NCI-H774 (cell line): ENCODE measurements at regions not wholly inside any gene's neighbourhood (a gene's known extent, or its start where the extent isn't known, plus 50 kb on each side); places are given as distances from the start of the nearest gene placed in this dataset.

Experiments used
- DNase-seq: peaks from one replicate; lab custom pipeline; 2025; lab: John Stamatoyannopoulos, UW

DNA sequence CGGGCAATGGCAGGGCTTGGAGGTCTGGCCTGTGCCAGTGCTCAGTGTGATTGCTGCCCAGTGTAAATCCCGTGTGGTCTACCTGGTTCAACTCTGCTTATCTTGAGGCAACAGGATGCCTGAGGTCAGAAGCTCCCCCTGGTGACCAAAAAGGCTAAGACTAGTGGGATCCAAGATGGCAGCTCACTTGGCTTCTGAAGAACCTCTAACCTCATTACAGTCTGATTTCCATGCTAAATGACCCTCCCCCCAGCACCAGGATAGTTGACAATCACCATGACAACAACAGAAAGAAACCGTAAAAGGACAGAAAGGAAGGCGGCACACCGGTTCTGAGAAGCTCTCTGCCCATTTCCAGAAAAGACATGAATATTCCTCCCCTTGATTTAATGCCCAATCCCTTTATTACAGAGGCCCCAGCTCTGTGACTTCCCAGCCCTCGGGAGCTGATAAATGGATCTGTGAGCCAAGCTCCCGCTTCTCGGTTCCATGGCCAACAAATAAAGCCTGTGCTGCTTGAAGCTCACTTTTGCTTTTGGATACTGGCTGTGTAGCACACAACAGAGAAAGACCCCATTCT, 398.4 kb downstream of the CTTN start:
- no peak for DNase-seq

DNA sequence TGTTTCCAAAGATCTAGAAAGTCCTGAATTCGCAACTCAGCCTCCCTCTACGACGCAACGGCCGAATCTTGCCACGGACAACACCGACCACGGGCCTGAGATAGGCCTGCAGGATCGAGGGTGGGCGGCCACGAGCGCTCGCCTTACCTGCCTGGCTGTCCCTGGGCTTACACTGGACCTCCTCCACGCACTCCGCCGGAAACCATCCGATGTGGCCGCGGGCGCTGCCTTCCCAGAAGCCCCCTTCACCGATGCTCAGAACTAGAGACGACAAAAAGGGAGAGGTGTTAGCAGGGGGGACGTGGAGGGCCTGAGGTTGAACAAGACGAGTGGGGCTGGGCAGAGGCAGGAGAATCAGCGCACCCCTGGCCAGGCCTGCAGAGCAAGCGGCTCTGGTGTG, 400.0 kb downstream of the CTTN start:
- DNase-seq: no peak

DNA sequence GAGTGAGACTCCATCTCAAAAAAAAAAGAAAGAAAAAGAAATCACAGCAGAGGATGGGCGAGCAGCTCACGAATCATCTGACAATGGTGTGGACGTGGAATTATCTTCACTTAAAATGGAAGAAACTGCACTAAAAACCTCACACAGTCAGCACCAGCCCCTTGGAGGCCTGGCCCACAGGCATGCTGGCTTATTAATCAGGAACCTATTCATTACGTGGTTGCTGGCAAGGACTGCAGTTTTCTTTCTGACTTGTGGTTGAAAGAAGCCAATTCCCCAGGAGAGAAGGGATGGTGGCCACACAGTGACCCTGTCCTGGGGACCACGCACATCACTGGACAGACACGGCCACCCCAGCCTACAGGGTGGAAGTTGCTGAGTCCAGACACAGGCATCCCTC, 401.1 kb downstream of the CTTN start:
- DNase-seq: no peak

DNA sequence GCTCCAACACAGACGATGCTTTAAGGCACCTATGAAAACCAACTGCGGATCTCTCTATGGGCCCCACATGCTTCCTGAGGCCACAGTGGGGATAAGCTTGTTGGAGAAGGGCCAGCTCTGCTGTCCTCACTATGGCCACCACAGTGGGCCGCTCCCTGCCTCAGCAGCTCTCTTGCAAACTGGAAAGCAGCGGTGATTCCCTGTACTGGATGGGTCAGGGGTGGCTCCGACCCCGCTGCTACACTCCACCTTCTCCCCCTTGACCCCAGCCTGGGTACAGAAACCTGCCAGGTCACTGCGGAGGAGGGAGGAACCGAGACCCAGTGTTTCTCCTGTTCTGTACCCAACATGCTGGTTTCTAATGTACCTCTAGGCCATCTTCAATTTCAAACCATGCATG, 403.9 kb downstream of the CTTN start:
- no peak for DNase-seq

DNA sequence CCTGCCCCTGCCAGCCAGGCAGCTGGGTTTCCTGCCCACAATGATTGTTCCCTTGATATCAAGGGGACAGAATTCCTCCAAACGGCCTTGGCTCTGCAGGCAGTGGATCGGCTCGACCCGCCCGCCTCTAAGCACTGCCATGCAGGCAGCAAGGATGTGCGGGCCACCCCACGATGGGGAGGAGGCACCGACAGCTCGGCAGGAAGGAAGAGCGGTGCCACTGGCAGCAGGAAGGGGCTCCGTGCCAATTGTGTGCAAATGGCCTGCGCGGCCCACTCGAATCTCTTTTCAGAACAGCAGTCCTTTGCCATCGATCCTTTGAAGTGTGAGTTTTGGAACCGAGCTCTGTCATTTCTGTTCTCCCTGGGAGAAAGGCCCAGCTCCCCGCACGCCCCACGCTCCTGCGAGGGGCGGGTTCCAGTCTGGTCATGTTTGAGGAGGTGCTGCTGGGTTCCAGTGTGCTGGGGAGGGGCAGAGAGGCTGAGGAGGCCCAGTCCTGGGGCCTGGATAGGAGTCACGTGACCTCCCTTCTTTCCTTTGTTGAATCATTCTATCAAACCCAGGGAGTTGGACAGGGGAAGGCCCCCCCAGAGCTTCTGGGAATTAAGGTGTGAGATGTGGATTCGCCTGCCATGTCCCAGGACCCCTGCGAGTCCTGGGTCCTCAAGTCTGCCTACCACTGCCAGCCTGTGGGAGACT, 406.0 kb downstream of the CTTN start:
- DNase-seq: no peak

DNA sequence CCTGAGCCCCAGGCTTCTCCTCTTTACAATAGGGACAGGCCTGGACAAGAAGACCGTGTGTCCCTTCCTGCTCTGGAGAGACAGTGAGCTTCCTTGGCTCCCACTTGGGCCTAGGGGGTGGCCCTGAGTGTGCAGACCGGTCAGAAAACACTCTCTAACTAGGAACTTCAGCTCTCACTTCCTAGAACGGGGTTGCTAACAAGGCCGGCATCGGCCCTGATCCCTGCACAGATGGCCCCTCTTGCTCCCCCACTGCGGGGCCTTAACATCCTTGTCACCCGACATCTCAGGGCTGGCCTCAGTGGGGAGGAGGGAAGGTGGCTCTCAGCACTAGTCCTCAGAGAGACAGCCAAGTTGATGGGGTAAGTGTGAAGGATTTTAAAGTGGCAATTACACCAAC, 406.9 kb downstream of the CTTN start:
- DNase-seq: no peak

DNA sequence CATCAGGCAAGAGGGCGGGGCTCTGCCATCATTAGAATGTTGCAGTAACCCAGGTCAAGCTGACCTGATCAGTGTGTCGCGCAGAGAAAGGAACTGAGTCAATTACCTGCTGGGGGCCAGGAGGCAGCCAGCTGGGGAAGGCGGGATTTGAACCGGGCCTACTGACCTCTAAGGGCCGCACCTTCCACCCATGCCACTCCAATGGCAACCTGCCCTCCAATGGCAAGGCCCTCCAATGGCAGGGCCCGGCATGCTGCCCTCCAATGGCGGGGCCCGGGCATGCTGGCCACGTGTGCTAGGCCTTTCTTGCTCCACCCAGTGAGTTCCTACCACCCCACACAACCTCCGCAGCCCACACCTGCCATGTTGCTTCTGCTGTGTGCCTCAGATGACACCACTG, 407.6 kb downstream of the CTTN start:
- DNase-seq: no peak

DNA sequence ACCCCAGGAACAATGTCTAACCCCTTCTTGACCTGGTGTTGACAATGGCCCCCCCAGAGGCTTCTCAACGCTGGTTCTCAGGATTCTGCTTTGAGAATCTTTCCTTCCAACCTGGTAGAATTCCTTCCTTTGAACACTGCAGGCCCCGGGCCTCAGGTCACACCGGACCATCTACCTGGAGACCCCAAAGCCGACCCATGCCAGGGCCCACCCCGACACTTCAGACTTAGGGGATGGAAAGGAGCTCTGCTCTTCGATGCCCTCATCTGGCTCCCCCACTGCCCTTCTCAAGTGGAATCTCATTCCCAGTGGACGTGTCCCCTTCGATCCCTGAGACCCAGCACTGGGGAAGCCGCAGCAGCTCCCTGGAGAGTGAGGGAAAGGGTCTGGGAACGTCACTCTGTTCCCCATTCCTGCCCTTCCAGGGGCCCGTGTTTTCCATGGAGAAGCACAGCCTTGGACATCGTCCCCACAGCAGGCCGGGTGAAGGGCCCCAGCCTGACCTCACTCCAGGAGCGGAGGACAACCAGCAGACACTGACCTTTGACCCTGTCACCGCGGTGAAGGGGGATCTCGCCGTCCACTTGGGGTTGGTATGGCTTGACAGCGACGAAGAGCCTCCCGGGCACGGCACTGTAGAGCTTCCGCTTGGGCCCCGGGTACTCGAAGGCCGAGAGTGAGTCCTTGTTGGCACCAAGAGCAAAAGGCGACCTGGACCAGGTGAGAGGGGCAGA, 408.3 kb downstream of the CTTN start:
- no peak for DNase-seq

DNA sequence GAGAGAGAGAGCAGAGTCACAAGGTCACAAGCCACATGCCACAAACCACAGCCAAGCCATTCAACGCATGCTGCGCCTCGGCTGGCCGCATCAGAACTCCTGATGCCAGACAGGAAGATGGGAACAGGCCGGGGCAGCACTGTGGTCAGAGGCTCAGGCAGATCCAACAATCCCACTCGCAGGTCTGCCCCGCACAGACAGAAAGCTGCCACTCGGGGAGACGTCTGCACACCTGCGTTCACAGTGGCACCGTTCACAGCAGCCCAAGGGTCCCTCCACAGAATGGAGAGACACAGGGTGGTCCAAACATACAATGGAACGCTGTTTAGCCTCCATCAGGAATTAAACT, 408.8 kb downstream of the CTTN start:
- DNase-seq: no peak

DNA sequence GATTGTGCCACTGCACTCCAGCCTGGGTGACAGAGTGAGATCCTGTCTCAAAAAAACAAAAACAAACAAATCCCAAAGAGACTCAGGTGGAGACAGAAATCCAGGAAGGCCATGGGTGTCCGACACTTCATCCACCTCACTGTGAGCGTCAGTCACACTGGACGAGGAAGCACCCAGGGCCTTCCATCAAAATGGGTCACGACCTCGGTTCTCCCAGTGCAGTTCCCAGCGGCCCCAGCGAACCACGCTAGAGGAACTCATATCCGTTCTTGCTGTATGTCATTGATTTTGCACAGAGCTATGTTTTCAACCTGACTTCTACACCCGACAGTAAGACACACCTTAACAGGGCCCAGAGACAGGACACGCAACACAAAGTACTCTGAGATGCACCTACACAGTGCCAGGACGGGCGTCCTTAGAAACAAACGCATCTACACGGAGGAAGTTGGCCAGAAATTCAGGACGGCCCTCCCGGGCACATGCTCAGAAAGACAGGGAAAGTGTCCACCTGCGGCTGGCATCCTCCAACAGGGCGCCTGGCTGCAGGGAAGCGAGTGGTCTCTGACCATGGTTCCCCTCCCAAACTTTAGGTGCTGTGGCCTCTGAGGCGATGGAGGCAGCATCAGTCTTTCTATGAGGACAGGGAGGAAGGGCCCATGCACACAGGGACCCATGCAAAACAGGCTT, 410.5 kb downstream of the CTTN start:
- no peak for DNase-seq

DNA sequence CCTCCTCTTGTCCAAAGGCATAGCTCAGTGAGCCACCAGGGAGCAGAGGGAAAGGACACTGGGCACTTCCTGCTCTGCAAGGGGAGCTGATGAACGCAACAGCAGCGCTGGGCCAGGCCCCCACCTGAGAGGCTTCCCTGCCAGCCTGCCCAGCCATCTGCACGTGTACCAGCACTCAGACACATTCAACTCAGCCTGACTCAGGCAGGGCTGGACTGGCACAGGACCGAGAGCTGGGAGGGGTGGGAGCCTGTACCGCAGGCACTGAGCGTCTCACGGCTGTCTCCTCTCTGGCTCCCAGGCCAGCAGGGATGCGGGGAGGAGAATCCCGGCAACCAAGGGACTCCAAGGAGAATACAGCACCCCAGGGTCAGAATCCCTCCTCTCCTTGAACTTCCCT, 411.8 kb downstream of the CTTN start:
- DNase-seq: no peak

DNA sequence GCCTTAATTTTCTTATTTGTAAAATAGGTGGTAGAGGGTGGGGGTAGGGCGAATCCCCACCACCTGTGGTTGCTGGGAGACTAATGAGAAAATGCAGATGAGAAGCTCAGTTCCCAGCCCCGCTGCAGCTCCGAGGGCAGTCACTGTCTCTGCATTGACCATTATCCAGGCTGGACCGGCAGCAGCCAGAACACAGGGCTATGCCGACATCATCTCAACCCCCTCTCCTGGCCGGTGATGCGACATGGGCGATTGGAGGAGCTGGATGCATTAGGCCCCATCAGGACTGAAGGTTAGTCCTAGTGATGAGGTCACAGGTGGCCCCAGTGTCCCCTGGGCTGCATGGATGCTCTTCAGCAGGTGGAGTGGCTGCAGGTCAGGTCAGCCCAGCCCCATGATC, 412.4 kb downstream of the CTTN start:
- DNase-seq: no peak

DNA sequence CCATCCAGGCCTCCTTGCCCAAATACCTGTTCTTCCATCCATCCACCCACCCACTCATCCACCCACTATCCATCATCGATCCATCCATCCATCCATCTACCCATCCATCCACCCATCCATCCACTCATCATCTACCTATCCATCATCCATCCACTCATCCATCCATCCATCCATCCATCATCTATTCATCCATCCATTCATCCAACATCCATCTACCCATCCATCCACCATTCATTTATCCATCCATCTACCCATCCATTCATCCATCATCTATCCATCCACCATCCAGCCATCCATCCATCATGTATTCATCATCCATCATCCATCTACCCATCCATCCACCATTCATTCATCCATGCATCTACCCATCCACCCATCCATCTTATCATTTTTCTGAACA, 413.2 kb downstream of the CTTN start:
- no peak for DNase-seq

DNA sequence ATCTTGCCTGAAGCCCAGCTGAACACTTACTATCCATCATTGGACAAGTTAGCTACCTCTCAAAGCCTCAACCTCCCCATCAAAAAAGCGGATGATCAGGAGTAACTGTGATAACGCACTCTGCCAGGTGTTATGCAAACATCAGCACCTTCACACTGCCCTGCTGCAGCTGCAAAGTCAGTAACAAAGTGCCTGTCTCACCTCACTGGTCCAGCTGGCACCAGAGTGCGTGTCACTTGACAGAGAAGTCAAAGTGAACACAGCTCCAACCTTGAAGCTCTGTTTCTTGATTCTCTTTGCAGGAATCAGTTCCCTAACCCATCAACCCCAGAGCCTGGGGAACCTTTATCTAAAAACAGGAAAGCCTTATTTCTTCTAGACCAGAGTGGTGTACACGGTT, 413.6 kb downstream of the CTTN start:
- no peak for DNase-seq

DNA sequence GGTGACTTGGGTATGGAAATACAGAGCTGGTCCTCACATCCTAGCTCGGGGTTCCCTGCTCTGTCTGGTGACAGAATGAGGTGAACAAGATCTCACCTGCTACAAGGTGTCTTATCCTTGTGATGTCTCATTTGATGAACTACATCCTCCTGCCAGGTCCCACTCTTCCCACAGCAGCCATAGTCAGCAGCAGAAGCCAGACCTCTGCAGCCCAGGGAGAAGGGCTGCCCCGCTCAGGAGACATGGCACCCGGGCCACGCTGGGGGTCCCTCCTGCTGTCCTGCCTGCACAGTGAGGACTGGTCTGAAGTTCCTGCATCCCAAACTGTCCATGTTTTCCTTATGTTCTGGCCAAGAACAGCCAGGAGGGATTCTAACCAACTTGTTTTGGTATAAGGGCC, 414.1 kb downstream of the CTTN start:
- DNase-seq: no peak

DNA sequence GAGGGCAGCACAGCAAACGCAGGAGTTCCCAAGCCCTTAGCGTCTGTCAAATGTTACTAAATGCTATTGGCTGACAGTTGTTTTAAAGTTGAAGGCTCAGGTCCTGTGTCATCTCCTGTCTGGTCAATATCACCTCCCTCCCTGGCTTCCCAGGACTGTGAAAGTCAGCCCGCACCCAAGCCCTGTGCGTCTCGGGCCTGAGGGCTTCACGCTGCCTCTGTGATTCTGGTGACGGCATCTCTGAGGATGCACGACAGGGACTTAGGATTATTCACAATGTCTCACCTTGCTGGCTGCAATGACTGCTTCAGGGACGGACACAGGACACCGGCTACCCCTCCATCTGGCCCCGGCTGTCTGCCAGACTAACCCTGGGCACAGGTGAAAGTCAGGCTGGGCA, 415.3 kb downstream of the CTTN start:
- no peak for DNase-seq

DNA sequence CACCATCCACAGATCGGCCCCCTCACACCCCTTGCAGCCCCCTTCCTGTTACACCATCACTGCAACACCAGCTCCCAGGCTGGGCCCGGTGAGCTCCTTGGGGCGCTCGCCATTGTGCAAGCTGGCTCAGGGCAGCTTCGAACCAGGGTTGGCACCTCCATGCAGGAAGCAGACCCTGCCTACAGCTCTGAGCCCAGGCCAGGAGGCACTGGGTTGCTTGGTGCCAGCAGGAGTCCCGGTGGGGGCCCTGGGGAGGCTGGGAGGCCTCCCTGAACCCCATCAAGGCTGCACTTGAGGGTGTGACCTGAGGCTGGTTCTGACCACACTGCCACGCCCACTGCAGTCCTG, 417.1 kb downstream of the CTTN start:
- DNase-seq: no peak

DNA sequence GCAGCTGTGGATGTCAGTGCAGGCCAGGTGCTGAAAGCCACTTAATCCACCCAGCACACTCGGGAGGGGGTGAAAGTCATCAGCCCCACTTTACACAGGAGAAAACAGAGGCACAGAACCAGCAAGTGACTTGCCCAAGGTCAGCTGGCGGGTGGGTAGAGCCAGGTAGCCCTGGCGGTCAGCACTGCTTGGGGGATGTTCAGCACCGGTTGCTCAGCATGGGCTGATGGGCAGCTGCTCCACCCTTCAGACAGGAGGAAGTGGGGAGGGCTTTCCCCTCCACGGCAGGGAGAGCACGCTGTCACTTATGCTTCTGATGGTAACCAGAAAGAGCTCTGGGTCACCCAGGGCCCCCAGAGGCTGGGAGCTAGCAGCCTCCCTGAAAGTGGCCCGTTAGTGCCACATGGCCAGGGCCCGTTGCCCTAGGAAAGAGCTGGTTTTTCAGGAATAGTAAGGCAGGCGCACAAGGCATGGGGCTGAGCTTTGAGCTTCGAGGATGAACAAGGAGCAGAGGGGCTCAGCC, 417.9 kb downstream of the CTTN start:
- DNase-seq: no peak

DNA sequence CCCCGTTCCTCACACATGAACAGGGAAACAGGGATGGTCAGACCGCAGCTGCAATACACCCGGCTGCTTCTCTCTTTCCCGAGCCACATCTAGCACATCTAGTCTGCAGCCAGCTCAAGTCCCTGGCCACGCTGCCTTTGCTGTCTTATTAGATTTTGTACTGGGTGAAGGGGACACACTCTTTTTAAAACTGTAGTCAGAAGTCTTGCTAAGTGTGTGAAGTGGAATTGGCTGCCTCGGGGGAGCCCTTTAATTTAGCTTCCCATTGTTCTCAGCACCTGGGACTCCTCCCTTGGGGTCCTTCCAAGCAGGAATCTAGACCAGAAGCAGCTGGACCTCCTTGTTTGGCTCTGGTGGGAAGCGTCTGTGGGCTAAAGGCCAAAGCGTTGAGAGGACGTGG, 420.0 kb downstream of the CTTN start:
- no peak for DNase-seq

DNA sequence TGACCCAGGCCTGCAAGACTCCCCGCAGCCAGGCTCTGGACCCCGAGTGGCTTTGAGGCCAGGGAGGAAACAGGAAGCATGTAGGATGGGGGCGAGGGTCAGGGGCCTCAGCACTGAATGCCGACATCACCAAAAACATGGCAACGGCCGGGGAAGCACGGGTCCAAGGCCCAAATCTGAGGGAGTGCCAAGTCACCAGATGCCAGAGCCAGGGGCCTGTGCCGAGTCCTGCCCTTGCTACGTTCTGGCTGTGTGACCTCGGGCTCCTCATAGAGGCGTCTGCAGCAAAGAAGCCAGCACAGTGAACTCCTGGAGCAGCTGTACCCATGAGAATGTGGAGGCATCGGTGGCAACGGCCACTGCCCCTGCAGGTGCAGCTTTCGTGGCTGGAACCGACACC, 420.7 kb downstream of the CTTN start:
- DNase-seq: no peak

DNA sequence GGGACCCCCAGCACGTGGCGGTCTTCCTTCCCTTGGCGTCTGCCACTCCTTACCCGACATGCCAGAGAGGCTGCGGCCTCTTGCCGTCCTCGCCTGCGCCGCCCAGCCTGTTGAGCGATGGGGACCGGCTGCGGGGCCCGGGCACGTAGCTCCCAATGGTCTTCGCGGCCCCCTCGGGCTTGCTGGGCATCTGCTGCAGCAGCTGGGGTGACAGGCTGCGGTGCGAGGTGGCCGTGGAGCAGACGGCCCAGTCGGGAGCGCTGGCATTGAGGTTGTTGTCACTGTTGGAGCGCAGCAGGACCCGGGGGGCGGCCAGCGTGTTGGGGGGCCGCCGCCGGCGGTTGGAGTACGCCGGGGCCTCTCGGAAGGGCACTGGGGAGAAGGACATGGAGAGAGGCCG, 422.0 kb downstream of the CTTN start:
- DNase-seq: no peak

DNA sequence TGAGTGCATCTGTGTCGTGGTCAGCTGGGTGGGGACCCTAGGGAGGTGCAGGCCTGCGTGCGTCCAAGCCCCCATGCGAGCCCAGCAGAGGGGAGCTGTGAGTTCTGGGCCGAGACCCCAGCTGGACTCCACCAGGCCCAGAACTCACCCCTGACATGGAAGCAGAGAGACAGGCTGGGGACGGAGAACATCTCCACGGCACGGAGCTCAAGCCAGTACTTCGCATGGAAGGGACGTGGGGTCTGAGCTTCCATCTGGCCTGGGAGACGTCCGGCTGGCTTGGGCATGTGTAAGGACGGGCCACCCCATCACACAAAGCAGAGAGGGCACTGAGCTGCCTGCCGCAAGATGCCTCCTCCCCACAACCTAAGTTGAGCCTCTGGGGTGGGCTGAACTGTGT, 422.4 kb downstream of the CTTN start:
- DNase-seq: no peak

DNA sequence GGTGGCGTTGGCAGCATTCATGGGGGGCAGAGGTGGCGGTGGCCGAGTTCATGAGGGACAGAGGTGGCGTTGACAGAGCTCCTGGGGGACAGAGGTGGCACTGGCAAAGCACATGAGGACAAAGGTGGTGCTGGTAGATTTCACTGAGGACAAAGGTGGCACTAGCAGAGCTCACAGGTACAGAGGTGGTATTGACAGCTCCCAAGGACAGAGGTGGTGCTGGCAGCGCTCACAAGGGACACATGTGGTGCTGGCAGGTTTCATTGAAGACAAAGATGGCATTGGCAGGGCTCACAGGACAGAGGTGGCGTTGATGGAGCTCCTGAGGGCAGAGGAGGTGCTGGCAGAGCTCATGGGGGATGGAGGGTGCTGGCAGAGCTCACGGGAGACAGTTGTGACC, 425.4 kb downstream of the CTTN start:
- DNase-seq: no peak
